GM10266 (cell line): ENCODE measurements at regions not wholly inside any gene's neighbourhood (a gene's known extent, or its start where the extent isn't known, plus 50 kb on each side); places are given as distances from the start of the nearest gene placed in this dataset.

Experiments
- DNase-seq: peaks from one replicate; pipeline ENCODE4 v3.0.0; 2012; ENCODE audit errors: extremely low spot score
- TF ChIP-seq, protein P1 (sequence below): IDR thresholded peaks from 2 replicates; pipeline ENCODE4 v1.5.1; 2012; ENCODE audit warnings: mild to moderate bottlenecking, low read depth; ENCODE audit not compliant: control insufficient read depth, insufficient read depth; ENCODE audit errors: missing control alignments

DNA sequence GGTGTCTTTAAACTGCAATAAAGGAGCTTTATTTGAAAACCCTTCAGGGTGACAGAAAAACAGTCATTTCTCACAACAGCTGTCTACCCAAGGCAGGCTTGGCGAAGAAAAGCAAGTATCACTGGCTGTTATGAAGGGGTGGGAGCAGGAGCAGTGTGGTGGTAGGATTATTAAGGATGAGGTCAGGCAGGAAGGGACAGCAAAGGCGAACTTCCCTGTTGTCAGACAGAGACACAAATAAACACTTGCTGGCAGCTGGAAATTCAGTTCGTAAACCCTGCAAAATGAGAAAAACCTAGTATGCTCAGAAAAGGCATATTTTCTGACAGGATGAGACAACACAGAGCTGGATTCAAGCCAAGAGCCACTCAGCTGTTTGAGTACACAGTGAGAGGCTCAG lies 416.3 kb upstream of the CDH5 start:
- TF ChIP-seq, protein P1, sequence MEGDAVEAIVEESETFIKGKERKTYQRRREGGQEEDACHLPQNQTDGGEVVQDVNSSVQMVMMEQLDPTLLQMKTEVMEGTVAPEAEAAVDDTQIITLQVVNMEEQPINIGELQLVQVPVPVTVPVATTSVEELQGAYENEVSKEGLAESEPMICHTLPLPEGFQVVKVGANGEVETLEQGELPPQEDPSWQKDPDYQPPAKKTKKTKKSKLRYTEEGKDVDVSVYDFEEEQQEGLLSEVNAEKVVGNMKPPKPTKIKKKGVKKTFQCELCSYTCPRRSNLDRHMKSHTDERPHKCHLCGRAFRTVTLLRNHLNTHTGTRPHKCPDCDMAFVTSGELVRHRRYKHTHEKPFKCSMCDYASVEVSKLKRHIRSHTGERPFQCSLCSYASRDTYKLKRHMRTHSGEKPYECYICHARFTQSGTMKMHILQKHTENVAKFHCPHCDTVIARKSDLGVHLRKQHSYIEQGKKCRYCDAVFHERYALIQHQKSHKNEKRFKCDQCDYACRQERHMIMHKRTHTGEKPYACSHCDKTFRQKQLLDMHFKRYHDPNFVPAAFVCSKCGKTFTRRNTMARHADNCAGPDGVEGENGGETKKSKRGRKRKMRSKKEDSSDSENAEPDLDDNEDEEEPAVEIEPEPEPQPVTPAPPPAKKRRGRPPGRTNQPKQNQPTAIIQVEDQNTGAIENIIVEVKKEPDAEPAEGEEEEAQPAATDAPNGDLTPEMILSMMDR = no peak
- no peak for DNase-seq

DNA sequence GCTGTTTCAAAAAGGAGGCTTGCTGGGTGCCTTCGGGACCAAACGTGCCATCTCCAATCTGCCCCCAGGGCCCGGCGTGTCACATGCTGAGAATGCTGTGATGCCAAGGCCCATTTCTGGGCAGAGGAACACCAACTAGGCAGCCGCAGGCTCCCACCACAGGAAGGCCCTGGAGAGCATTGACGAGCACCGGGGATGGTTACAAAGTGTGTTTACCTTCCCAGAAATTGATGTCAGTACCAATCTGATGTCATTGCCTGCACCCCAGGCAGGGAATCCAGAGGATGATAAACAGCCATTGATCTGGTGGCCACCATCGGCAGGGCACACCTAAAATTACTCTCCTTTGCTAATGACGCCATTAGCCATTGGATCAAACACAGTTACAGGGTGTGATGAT lies 418.1 kb upstream of the CDH5 start:
- DNase-seq = no peak
- TF ChIP-seq, protein P1 = no peak

DNA sequence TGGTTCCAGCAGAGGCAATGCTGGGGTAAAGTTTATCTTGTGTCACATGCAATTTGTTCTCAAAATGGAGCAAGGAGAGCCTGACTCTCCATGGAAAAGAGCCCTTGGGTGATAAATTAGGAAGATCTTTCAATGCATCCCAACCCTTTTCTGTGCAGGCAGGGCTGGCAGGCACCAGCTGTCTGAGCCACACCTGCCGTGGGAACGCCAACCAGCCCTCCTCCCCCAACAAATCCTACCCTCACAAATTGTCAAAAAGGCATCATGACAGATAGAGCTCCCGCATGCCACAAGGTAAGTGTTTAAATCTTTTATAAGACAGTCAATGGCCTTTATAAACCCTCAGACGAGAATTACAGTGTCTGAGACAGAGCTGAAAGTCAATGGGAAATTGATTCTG lies 418.5 kb upstream of the CDH5 start:
- no peak for DNase-seq
- TF ChIP-seq, protein P1 = no peak

DNA sequence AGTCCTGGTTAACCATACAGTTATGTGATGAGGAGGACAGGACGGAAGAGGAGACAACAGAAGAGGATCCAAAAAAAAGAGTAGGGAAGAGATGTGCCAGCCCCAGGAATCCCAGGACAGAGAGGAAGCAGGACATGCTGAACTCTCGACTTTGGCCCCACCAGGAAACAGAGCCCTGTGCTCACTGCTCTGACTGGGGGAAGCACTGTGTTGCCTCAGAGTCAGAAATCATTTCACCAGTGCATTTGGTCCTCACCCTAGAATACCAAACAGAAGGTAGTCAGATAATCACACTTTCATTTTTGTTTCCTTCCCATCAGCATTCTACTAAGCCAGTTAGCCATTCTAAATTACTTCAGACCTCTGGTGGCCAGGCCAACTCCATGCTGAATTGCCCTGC lies 421.0 kb upstream of the CDH5 start:
- TF ChIP-seq, protein P1 = no peak
- DNase-seq = no peak

DNA sequence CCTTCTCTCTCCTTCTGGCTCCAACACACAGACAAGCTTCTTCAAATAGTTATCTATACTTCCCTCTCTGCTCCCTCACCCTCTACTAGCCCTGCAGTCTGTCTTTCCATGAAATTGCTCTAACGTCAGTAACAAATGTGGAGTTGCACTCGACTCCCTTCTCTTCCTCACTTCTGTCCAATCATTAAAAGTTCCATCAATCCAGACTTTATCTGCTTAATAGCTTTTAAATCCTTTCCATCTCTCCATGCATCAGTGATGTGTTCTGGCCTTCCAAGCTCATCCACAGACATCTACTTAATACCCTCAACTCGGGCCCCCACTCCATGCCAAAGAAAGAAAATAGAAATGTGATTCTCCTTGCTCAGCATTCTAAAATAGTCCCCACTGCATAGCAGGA lies 422.1 kb upstream of the CDH5 start:
- TF ChIP-seq, protein P1 = no peak

DNA sequence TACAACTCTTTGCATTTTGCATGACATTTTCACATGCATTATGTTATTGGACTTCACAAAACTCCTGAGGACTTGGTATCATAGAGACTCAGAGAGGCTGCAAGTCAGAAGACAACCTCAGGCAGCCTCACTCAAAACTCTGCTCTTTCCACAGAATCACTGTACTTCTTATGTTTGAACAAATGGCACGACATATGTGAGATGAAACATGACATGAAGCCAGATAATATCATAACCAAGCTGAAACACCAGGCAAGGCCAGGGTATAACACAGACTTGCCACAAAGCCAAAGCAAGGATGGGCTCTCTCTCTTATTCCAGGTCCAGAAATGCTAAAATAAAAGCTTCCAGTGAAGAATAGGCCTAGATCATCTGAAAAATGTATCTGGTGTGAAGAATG lies 425.8 kb upstream of the CDH5 start:
- TF ChIP-seq, protein P1 = no peak
- DNase-seq = no peak

More for the DNA sequence above, 422.1 kb upstream of the CDH5 start:
- DNase-seq = no peak

DNA sequence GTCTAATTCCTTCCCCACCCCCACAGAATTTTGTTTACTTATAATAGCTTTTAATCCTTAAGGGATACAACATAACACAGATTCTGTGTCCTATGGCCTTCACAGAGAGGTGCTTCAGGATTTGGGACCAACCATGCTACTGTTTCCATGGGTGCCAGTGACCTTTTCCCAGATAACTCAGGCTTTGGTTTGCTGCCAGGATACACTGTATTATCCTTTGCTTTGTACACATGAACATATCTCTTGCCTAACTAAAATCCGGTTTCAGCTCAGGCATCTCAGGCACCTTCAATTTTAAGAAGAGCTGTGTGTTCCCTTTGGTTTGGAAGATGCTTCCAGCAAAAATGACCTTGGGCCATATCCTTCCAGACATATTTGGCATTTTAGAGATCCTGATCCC lies 428.4 kb upstream of the CDH5 start:
- TF ChIP-seq, protein P1 = no peak
- DNase-seq = no peak
